Skin epidermis (tissue), 12 donors: ENCODE measurements at regions not wholly inside any gene's neighbourhood (a gene's known extent, or its start where the extent isn't known, plus 50 kb on each side); places are given as distances from the start of the nearest gene placed in this dataset.
"Not testable (repeated sequence)": the region's sequence is repeated elsewhere in the genome, so short reads cannot be mapped to it uniquely, and the experiment has no call there.

ENCODE experiments used
- H3K27ac ChIP-seq, 21 experiments: fragments of 200-600 bp; sonication (generic) in 11 of 21; one replicate each; pipeline ENCODE4 v1.5.0; 2020; ENCODE audit warnings: mild to moderate bottlenecking in 3 of 21, inconsistent platforms in 2 of 21, moderate library complexity in 2 of 21
- H3K4me3 ChIP-seq, 7 experiments: fragments of 200-600 bp; sonication (generic) in 2 of 7; one replicate each; pipeline ENCODE4 v1.5.0; 2020; ENCODE audit warnings: inconsistent platforms in 2 of 7, mild to moderate bottlenecking in 2 of 7, moderate library complexity in 1 of 7

DNA sequence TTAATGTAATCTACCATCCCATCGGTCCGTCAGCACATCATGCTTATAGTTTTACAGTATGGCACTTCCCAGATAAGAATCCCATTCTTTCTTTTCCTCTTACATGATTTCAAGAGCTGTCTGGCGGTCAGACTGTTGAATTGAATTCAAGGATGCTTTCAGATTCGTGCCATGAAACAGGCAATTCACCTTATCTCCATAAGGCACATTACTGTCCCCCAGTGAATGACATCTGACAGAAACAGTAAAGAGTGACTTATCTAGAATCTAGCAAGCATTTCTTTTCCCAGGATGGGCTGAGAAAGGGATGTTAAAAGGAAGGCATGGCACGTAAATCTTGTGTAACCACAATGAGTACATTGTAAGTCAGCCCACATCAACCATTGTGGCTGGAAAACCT is 61.1 kb upstream of the SEM1 start:
- Histone ChIP-seq H3K27ac (no peak overlapping the region), H3K4me3 (no peak overlapping the region)

GRCh38 chr7:96772139-96772694 is 62.6 kb upstream of the SEM1 start:
- no peak overlapping the region for H3K27ac ChIP-seq
- H3K4me3 ChIP-seq: no peak overlapping the region

GRCh38 chr7:96773483-96773882 is 63.8 kb upstream of the SEM1 start:
- Histone ChIP-seq H3K27ac (no peak overlapping the region), H3K4me3 (no peak overlapping the region)

DNA sequence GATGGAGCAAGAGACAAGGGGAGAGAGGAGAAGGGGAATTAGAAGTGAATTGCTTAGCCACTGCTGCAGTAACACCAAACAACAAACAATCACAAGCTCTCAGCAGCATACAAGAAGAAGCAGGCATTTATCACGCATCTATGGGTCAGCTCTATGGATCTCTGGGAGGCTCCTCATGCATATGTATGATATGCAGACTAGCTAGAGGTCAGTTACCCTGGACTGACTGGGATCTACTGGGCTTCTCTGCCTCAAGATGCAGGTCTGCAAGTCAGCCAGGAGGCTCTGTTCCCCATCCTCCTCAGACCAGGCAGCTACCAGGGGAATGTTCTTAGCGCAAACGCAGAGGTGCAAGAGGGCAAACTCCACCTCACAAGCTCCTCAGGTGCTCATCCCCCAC is 64.7 kb upstream of the SEM1 start:
- H3K27ac ChIP-seq: no peak overlapping the region
- H3K4me3 ChIP-seq: no peak overlapping the region

- no peak overlapping the region for H3K4me3 ChIP-seq
- no peak overlapping the region for H3K27ac ChIP-seq
These were observed 65.4 kb upstream of the SEM1 start for GRCh38 chr7:96775046-96775445.

- no peak overlapping the region for H3K4me3 ChIP-seq
- H3K27ac ChIP-seq: no peak overlapping the region
These were observed 68.6 kb upstream of the SEM1 start for GRCh38 chr7:96778263-96778662.

- no peak overlapping the region for H3K4me3 ChIP-seq
- no peak overlapping the region for H3K27ac ChIP-seq
These were observed 72.3 kb upstream of the SEM1 start for GRCh38 chr7:96781919-96782318.

DNA sequence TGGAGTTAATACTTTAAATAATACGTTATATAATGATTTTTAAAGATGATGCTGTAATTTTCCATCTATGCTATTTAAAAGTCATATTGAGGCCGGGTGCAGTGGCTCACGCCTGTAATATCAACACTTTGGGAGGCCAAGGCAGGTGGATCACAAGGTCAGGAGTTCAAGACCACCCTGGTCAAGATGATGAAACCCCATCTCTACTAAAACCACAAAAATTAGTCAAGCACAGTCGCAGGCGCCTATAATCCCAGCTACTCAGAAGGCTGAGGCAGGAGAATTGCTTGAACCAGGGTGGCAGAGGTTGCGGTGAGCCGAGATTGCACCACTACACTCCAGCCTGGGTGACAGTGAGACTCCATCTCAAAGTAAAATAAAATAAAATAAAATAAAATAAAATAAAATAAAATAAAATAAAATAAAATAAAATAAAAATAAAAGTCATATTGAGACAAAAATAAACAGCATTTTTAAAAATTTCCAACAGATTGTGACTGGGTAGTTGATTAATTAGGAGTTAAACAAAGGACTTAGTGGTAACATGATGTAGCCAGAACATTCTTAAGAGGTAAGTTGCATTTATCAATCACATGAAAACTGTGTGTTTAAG is 73.1 kb upstream of the SEM1 start:
- H3K4me3 ChIP-seq, H3K27ac ChIP-seq: not testable (repeated sequence)

- H3K27ac ChIP-seq: no peak overlapping the region
- no peak overlapping the region for H3K4me3 ChIP-seq
These were observed 75.0 kb upstream of the SEM1 start for GRCh38 chr7:96784597-96784996.

DNA sequence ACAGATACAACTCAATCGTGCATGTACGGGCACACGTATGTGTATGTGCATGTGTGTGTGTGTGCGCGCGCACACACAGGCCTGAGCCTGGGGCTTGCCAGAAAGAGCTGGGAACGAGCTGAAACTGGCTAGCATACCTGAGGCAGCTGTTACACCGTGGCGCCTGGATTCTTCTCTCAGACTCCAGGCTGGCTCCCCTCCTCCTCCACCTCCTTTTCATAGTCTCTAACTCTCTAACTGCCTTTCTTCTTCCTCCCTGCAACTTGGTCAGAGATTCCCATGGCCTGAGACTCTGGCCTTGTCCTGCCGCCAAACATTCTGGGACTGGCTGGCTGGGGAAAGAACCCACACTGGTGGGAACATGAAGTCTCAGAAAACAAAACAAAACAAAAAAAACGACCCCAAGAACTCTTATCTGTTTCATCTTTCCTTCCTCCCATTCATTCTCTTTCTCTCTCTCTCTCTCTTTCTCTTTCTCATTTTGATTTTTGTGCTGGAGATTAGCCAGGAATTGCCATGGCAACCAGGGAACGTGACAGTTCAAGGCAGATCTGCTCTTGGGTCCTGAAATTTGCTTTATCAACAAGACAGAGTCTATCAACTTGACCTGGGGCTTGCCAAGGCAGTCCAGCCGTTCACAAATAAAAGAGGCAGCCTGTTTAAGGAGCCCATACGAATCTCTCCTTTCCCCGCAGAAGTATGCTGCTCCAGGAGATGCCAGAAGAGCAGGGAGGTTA is 76.8 kb upstream of the SEM1 start:
- Histone ChIP-seq H3K4me3 (no peak overlapping the region), H3K27ac (peak overlapping the region in 2 of 21 experiments; percentile 23 to 35)

- Histone ChIP-seq H3K27ac (peak overlapping the region in 2 of 21 experiments; percentile 23 to 35), H3K4me3 (no peak overlapping the region)
These were observed 77.4 kb upstream of the SEM1 start for GRCh38 chr7:96786998-96787395.

- Histone ChIP-seq H3K4me3 (no peak overlapping the region), H3K27ac (no peak overlapping the region)
These were observed 80.3 kb upstream of the SEM1 start for GRCh38 chr7:96789914-96790313.

DNA sequence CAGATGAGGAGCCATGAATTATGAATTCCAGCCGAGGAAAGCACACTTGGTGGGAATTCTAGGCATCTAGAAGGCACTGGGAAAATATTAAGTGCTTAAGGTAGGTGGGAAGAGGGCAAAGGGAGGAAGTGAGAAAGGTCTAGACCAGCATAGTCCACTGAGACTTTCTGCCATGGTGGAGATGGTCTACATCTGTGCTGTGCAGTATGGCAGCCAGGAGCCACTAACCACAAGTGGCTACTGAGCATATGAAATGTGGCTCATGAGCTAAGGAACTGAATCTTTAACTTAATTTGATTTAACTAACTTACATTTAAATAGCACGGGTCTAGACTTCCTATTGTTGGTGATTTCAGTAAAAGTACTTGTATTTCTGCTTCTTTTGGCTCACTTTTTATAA is 82.5 kb upstream of the SEM1 start:
- Histone ChIP-seq H3K4me3 (no peak overlapping the region), H3K27ac (no peak overlapping the region)

DNA sequence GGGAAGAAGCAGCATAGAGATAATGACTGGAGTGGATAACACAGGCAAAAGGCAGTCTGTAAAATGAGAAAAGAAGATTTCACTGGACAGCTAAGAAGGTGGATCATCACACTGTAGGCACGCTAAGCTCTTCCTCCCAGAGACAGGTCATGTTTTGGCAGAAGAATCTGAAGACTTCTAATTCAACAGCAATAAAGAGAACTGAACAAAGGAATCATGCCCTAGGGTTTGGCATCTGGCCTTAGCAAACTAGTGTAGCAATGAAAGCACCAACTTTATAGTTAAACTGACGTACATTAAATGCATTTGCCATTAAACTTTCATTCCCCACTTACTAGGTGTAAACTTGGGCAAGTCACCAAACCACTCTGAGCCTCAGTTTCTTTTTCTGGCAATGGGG is 84.4 kb upstream of the SEM1 start:
- Histone ChIP-seq H3K4me3 (no peak overlapping the region), H3K27ac (no peak overlapping the region)

GRCh38 chr7:96800122-96800521 is 90.5 kb upstream of the SEM1 start:
- Histone ChIP-seq H3K4me3 (no peak overlapping the region), H3K27ac (no peak overlapping the region)

- Histone ChIP-seq H3K27ac (no peak overlapping the region), H3K4me3 (no peak overlapping the region)
These were observed 91.2 kb upstream of the SEM1 start for GRCh38 chr7:96800824-96801223.

- H3K27ac ChIP-seq: no peak overlapping the region
- no peak overlapping the region for H3K4me3 ChIP-seq
These were observed 109.6 kb upstream of the SEM1 start for GRCh38 chr7:96819111-96819700.

- not testable (repeated sequence) for H3K4me3 ChIP-seq, H3K27ac ChIP-seq
These were observed 111.5 kb upstream of the SEM1 start for GRCh38 chr7:96821131-96821530.

DNA sequence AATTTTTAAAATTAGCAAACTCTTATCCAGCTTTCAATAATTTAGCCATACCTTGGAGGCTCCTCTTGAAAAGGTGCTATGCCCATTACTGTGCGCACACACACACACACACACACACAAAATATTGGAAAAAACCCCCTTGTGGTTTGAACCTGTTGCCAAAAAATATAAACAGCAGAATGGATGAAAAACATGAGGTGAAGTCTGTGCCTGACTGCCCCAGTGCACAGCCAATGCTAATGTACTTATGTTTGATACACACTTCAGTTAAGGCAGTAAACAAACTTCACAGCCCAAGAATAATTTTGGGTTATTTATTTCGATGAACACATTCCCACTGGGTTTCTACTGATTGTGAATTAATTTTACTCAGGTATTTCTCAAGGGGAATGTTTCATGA is 113.2 kb upstream of the SEM1 start:
- no peak overlapping the region for H3K27ac ChIP-seq
- no peak overlapping the region for H3K4me3 ChIP-seq

GRCh38 chr7:96823274-96823673 is 113.6 kb upstream of the SEM1 start:
- Histone ChIP-seq H3K4me3 (no peak overlapping the region), H3K27ac (no peak overlapping the region)

DNA sequence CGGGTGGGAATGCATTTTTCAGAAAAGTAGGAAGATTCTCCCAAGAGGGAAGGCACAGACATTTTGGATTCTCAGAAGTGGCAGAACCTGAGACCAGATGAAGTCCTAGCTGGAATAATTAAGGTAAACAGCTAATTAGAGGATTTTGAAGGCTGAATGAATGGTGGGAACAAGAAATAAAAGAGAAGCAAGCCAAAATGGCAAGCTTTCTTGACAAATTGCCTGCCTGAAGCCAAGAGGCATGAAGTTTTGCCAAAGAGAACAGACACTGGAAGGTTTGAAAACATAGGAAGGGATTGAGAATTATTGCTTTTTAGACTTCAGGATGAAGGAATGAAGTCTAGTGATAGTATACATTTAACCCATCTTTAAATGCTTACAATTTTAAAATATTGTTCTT is 115.0 kb upstream of the SEM1 start:
- no peak overlapping the region for H3K27ac ChIP-seq
- no peak overlapping the region for H3K4me3 ChIP-seq
